IMR-90 (cell line): ENCODE measurements at regions not wholly inside any gene's neighbourhood (a gene's known extent, or its start where the extent isn't known, plus 50 kb on each side); places are given as distances from the start of the nearest gene placed in this dataset.

Experiments used
- ATAC-seq: fragments of 200-7000 bp; cut with Tn5 transposase; 2 replicates; pipeline ENCODE4 v1.9.1; 2020; ENCODE audit warnings: low read depth, mild to moderate bottlenecking, moderate library complexity
- BruUV-seq: library from RNA; stranded (reverse); fragments of 400-500 nt; replicated peaks from 2 replicates; lab custom pipeline; 2021; lab: Mats Ljungman, UMichigan
- CTCF ChIA-PET: fragments of 300-600 bp; formaldehyde crosslinking; extraction: SDS; loops from one replicate; lab custom pipeline; 2021; ENCODE audit warnings: antibody characterized with exemption; lab: Yijun Ruan, JAX
- POLR2A ChIA-PET: fragments of 300-600 bp; sonication (Branson Sonifier 250); formaldehyde crosslinking; loops from one replicate; lab custom pipeline; 2022; ENCODE audit warnings: antibody characterized with exemption; ENCODE audit not compliant: unreplicated experiment; lab: Charles Lee
- DNase-seq: peaks from one replicate; pipeline ENCODE4 v3.0.0; 2013
- H2AFZ ChIP-seq: replicated peaks from 2 replicates; pipeline ENCODE3; 2013; ENCODE audit warnings: low read length, mild to moderate bottlenecking; ENCODE audit not compliant: poor library complexity
- H2AK5ac ChIP-seq: 2 replicates; pipeline ENCODE4 v1.6.1; 2013; ENCODE audit warnings: low read depth, low read length, inconsistent platforms
- H2AK9ac ChIP-seq: replicated peaks from 2 replicates; pipeline ENCODE3; 2013; ENCODE audit warnings: mild to moderate bottlenecking, low read depth, low read length, moderate library complexity; ENCODE audit not compliant: poor library complexity
- H2BK120ac ChIP-seq: 2 replicates; pipeline ENCODE4 v1.6.1; 2013; ENCODE audit warnings: low read depth, low read length, inconsistent platforms
- H2BK15ac ChIP-seq: 3 replicates; pipeline ENCODE4 v1.6.1; 2013; ENCODE audit warnings: low read depth, low read length, inconsistent platforms
- H2BK20ac ChIP-seq: 2 replicates; pipeline ENCODE4 v1.6.1; 2013; ENCODE audit warnings: low read depth, mild to moderate bottlenecking, inconsistent platforms, low read length, moderate library complexity
- H2BK5ac ChIP-seq: 2 replicates; pipeline ENCODE4 v1.6.1; 2013; ENCODE audit warnings: mild to moderate bottlenecking, low read depth, low read length, inconsistent platforms; ENCODE audit not compliant: poor library complexity, severe bottlenecking
- H3K14ac ChIP-seq: replicated peaks from 2 replicates; pipeline ENCODE4 v1.6.1; 2013; ENCODE audit warnings: low read depth, low read length, inconsistent platforms
- H3K18ac ChIP-seq: 2 replicates; pipeline ENCODE4 v1.6.1; 2013; ENCODE audit warnings: low read depth, low read length, control low read depth
- H3K23ac ChIP-seq: 2 replicates; pipeline ENCODE4 v1.6.1; 2013; ENCODE audit warnings: low read depth, low read length, inconsistent platforms
- H3K27ac ChIP-seq: 2 replicates; pipeline ENCODE4 v1.5.1; 2013; ENCODE audit warnings: mild to moderate bottlenecking, control low read depth, low read length; ENCODE audit not compliant: insufficient read depth
- H3K27me3 ChIP-seq: 2 replicates; pipeline ENCODE4 v1.6.1; 2013; ENCODE audit warnings: low read length; ENCODE audit not compliant: control insufficient read depth, insufficient read depth
- H3K36me3 ChIP-seq: 2 replicates; pipeline ENCODE4 v1.6.1; 2013; ENCODE audit warnings: low read length, mixed read lengths; ENCODE audit not compliant: control insufficient read depth, insufficient read depth
- H3K4ac ChIP-seq: 2 replicates; pipeline ENCODE4 v1.6.1; 2013; ENCODE audit warnings: low read depth, low read length, inconsistent platforms
- H3K4me1 ChIP-seq: 2 replicates; pipeline ENCODE4 v1.6.1; 2013; ENCODE audit warnings: low read length, mixed read lengths; ENCODE audit not compliant: control insufficient read depth, insufficient read depth
- H3K4me2 ChIP-seq: 2 replicates; pipeline ENCODE4 v1.6.1; 2013; ENCODE audit warnings: low read depth, mild to moderate bottlenecking, control low read depth, low read length, moderate library complexity
- H3K4me3 ChIP-seq: 2 replicates; pipeline ENCODE4 v1.5.1; 2013; ENCODE audit warnings: low read depth, mild to moderate bottlenecking, control low read depth, low read length, moderate library complexity; ENCODE audit not compliant: insufficient read depth
- H3K56ac ChIP-seq: 2 replicates; pipeline ENCODE4 v1.6.1; 2013; ENCODE audit warnings: low read length, inconsistent platforms; ENCODE audit not compliant: insufficient read depth; ENCODE audit errors: extremely low read depth
- H3K79me1 ChIP-seq, 2 experiments: 2 replicates each; pipeline ENCODE4 v1.6.1; 2013; ENCODE audit warnings: low read length in 2 of 2, inconsistent platforms in 1 of 2, low read depth in 1 of 2
- H3K9ac ChIP-seq: 2 replicates; pipeline ENCODE4 v1.6.1; 2013; ENCODE audit warnings: low read depth, low read length, control low read depth
- H3K9me1 ChIP-seq: 2 replicates; pipeline ENCODE4 v1.6.1; 2013; ENCODE audit warnings: low read length, inconsistent platforms; ENCODE audit not compliant: insufficient read depth
- H3K9me3 ChIP-seq: 2 replicates; pipeline ENCODE4 v1.6.1; 2013; ENCODE audit warnings: low read length; ENCODE audit not compliant: control insufficient read depth, insufficient read depth
- H4K20me1 ChIP-seq: 2 replicates; pipeline ENCODE4 v1.6.1; 2013; ENCODE audit warnings: low read length, inconsistent platforms; ENCODE audit not compliant: insufficient read depth
- H4K5ac ChIP-seq: 2 replicates; pipeline ENCODE4 v1.6.1; 2013; ENCODE audit warnings: mild to moderate bottlenecking, low read depth, low read length, control low read depth
- H4K8ac ChIP-seq, 2 experiments: 2 replicates each; pipeline ENCODE4 v1.6.1; 2013; ENCODE audit warnings: low read depth in 2 of 2, low read length in 2 of 2, control low read depth in 1 of 2, inconsistent platforms in 1 of 2
- H4K91ac ChIP-seq: 2 replicates; pipeline ENCODE4 v1.6.1; 2013; ENCODE audit warnings: low read depth, low read length, inconsistent platforms; ENCODE audit not compliant: insufficient read depth
- BHLHE40 ChIP-seq: fragments of 150-350 bp; IDR thresholded peaks from 2 replicates; pipeline ENCODE4 v1.6.1; 2016; ENCODE audit warnings: mild to moderate bottlenecking, low read depth, low read length
- CEBPB ChIP-seq: IDR thresholded peaks from 2 replicates; pipeline ENCODE4 v1.6.1; 2012; ENCODE audit warnings: low read depth, low read length, improper control_type of control experiment
- CHD1 ChIP-seq: IDR thresholded peaks from 2 replicates; pipeline ENCODE4 v1.6.1; 2012; ENCODE audit warnings: low read depth, low read length, improper control_type of control experiment
- CTCF ChIP-seq: conservative IDR thresholded peaks from 2 replicates; pipeline ENCODE4 v1.5.1; 2012; ENCODE audit warnings: mild to moderate bottlenecking, low read depth, low read length, improper control_type of control experiment
- ELK1 ChIP-seq: fragments of 150-350 bp; IDR thresholded peaks from 2 replicates; pipeline ENCODE4 v1.6.1; 2016; ENCODE audit warnings: low read depth, mild to moderate bottlenecking, low read length, moderate library complexity, borderline replicate concordance
- FOS ChIP-seq: fragments of 150-350 bp; IDR thresholded peaks from 2 replicates; pipeline ENCODE4 v1.6.1; 2016; ENCODE audit warnings: low read depth, low read length
- MAFK ChIP-seq: IDR thresholded peaks from 2 replicates; pipeline ENCODE4 v1.6.1; 2012; ENCODE audit warnings: low read depth, low read length, improper control_type of control experiment
- MAZ ChIP-seq: IDR thresholded peaks from 2 replicates; pipeline ENCODE4 v1.6.1; 2012; ENCODE audit warnings: low read depth, mild to moderate bottlenecking, low read length, improper control_type of control experiment, moderate library complexity, borderline replicate concordance
- MXI1 ChIP-seq: IDR thresholded peaks from 2 replicates; pipeline ENCODE4 v1.6.1; 2012; ENCODE audit warnings: low read depth, mild to moderate bottlenecking, low read length, moderate library complexity, borderline replicate concordance
- NFE2L2 ChIP-seq: fragments of 150-350 bp; IDR thresholded peaks from 2 replicates; pipeline ENCODE4 v1.6.1; 2016; ENCODE audit warnings: low read depth, mild to moderate bottlenecking, low read length
- POLR2A ChIP-seq: IDR thresholded peaks from 2 replicates; pipeline ENCODE4 v1.6.1; 2012; ENCODE audit warnings: mild to moderate bottlenecking, low read depth, low read length
- RAD21 ChIP-seq: IDR thresholded peaks from 2 replicates; pipeline ENCODE4 v1.6.1; 2012; ENCODE audit warnings: low read length, improper control_type of control experiment
- RCOR1 ChIP-seq: IDR thresholded peaks from 2 replicates; pipeline ENCODE4 v1.6.1; 2012; ENCODE audit warnings: mild to moderate bottlenecking, low read length, improper control_type of control experiment; ENCODE audit not compliant: insufficient replicate concordance
- RFX5 ChIP-seq: IDR thresholded peaks from 2 replicates; pipeline ENCODE4 v1.8.0; 2012; ENCODE audit warnings: low read depth, mild to moderate bottlenecking, low read length, moderate library complexity
- SMC3 ChIP-seq: fragments of 150-350 bp; IDR thresholded peaks from 2 replicates; pipeline ENCODE4 v1.6.1; 2016; ENCODE audit warnings: low read depth, mild to moderate bottlenecking, antibody characterized with exemption, low read length, moderate library complexity
- WGBS, 2 experiments: methylation state at CpG; one replicate each; pipeline versions ENCODE4 v1.1.5 to v1.1.7; 2013; ENCODE audit warnings: missing lambda C conversion rate in 2 of 2; ENCODE audit not compliant: insufficient read length in 1 of 2; ENCODE audit errors: extremely low coverage in 2 of 2; 5-methylcytosine and 5-hydroxymethylcytosine counted together
- dilution Hi-C: fragments of 300-500 bp; cut with HindIII; formaldehyde crosslinking; loops from one replicate; pipeline ENCODE4 v1.14.3; 2018; ENCODE audit warnings: low sequenced_read_pairs; ENCODE audit not compliant: unreplicated experiment
- in situ Hi-C: fragments of 300-500 bp; cut with MboI; formaldehyde crosslinking; loops from 3 replicates; pipeline ENCODE4 v1.14.3; 2019; ENCODE audit warnings: low sequenced_read_pairs, inconsistent platforms, mixed read lengths
- intact Hi-C: fragments of 100-400 bp; cut with micrococcal nuclease; formaldehyde crosslinking; loops from 2 replicates; pipeline ENCODE4 v1.10.0; 2022

- H3K14ac ChIP-seq, result no peak overlapping the region
- H2BK15ac ChIP-seq, result no peak overlapping the region
- in situ Hi-C loops, result no loop called here
- no peak overlapping the region for H3K4me2 ChIP-seq
- peak overlapping the region; percentile 49; the same call in 1 of the 2 replicates for H4K5ac ChIP-seq
- no peak overlapping the region for H2BK5ac ChIP-seq
- H3K56ac ChIP-seq, result no peak overlapping the region
- no peaks in the 10 kb centered on the region for H3K36me3 ChIP-seq
- peaks cover 2% of the 10 kb centered on the region; the same call in 1 of the 2 replicates for H3K4me1 ChIP-seq
- H3K27me3 ChIP-seq, result no peaks in the 10 kb centered on the region
- H3K9me1 ChIP-seq, result peaks cover 3% of the 10 kb centered on the region
- no peaks in the 10 kb centered on the region for H3K9me3 ChIP-seq
- POLR2A ChIA-PET, result no interaction called here
- peak overlapping the region; percentile 79; the same call in 1 of the 2 replicates for H3K18ac ChIP-seq
- no peaks in the 10 kb centered on the region for H3K79me1 ChIP-seq
- no peak overlapping the region for H2AK5ac ChIP-seq
- CTCF ChIA-PET, result interaction anchor here (0.9 kb wide), 1 partner anchor 31 kb away, joined by 4 read pairs; no protein-coding TSS in a partner anchor
- H2BK20ac ChIP-seq, result peak overlapping the region; percentile 66; the same call in 1 of the 2 replicates
- dilution Hi-C loops, result no loop called here
- no peak overlapping the region for H4K91ac ChIP-seq
- H3K23ac ChIP-seq, result no peak overlapping the region
- peak overlapping the region; percentile 53; the same call in 1 of the 2 replicates for H3K4ac ChIP-seq
- DNase-seq, result no peak
- intact Hi-C loops, result no loop called here
- H3K4me3 ChIP-seq, result no peak overlapping the region
- WGBS, 2 experiments, result no CpG with 5 or more reads among the region's 1 CpG
- H2AFZ ChIP-seq, result no peak overlapping the region
- H2BK120ac ChIP-seq, result no peak overlapping the region
- H3K27ac ChIP-seq, result no peak overlapping the region
- H3K9ac ChIP-seq, result no peak overlapping the region
- no peaks in the 10 kb centered on the region for H4K20me1 ChIP-seq
- BruUV-seq, result no TSS peak
- H4K8ac ChIP-seq, result no peak overlapping the region
- no peak for ATAC-seq
- no peak for TF ChIP-seq RFX5
- TF ChIP-seq CHD1, result no peak
- TF ChIP-seq BHLHE40, result no peak
- no peak for TF ChIP-seq FOS
- no peak for TF ChIP-seq ELK1
- TF ChIP-seq MAZ, result no peak
- no peak for TF ChIP-seq CEBPB
- no peak for TF ChIP-seq POLR2A
- no peak for TF ChIP-seq CTCF
- no peak for TF ChIP-seq RCOR1
- no peak for TF ChIP-seq NFE2L2
- no peak for TF ChIP-seq RAD21
- TF ChIP-seq SMC3, result no peak
- TF ChIP-seq MAFK, result no peak
- no peak for TF ChIP-seq MXI1
- H2AK9ac ChIP-seq, result no peak overlapping the region
Measured at GRCh38 chr6:105618247-105618646, 215.4 kb upstream of the PREP start.
